D721Med (cell line): ENCODE measurements at regions not wholly inside any gene's neighbourhood (a gene's known extent, or its start where the extent isn't known, plus 50 kb on each side); places are given as distances from the start of the nearest gene placed in this dataset.

Source experiments
- DNase-seq: peaks from one replicate; pipeline ENCODE4 v3.0.0; 2011; ENCODE audit warnings: low spot score; ENCODE audit not compliant: insufficient read length
- FAIRE-seq: peaks from 2 replicates; lab custom pipeline; 2011; peaks lifted over from hg19 to GRCh38; lab: Jason Lieb, UNC
- CTCF ChIP-seq: IDR thresholded peaks from 2 replicates; pipeline ENCODE4 v1.5.1; 2012; ENCODE audit warnings: mild to moderate bottlenecking, control low read depth; ENCODE audit not compliant: insufficient read depth; ENCODE audit errors: missing control alignments

- DNase-seq, result no peak
- TF ChIP-seq CTCF, result no peak
- peak; percentile 21 for FAIRE-seq
Observed at GRCh38 chr1:56376188-56376984, 203.0 kb downstream of the PLPP3 start.

DNA sequence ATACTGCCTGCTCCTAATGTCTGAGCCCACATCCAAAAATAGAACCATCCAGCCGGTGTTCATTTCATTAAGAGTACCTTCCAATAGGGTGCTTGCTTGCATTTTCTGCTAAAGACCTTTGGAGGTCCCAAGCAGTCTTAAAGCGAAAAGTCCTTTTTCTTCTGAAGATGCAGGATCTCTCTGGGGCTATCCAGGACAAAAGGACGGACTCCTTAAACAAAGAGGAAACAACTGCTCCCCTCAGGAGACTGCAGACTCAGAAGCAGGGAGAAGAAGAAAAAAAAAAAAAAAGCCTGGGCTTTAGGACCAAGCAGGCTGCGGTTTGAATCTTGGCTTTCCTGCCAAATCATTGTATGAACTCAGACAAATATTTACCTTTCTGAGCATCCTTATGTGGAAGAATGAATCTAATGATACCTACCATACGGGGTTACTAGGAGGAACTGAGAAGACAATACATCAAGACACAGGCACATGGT, 204.0 kb downstream of the PLPP3 start:
- FAIRE-seq (no peak), DNase-seq (no peak)
- TF ChIP-seq CTCF, result no peak

GRCh38 chr1:56374026-56374974, 205.1 kb downstream of the PLPP3 start:
- TF ChIP-seq CTCF, result no peak
- DNase-seq (no peak), FAIRE-seq (no peak)

- no peak for TF ChIP-seq CTCF
- FAIRE-seq, result no peak
- no peak for DNase-seq
Observed at GRCh38 chr1:56370513-56370912, 208.8 kb downstream of the PLPP3 start.

DNA sequence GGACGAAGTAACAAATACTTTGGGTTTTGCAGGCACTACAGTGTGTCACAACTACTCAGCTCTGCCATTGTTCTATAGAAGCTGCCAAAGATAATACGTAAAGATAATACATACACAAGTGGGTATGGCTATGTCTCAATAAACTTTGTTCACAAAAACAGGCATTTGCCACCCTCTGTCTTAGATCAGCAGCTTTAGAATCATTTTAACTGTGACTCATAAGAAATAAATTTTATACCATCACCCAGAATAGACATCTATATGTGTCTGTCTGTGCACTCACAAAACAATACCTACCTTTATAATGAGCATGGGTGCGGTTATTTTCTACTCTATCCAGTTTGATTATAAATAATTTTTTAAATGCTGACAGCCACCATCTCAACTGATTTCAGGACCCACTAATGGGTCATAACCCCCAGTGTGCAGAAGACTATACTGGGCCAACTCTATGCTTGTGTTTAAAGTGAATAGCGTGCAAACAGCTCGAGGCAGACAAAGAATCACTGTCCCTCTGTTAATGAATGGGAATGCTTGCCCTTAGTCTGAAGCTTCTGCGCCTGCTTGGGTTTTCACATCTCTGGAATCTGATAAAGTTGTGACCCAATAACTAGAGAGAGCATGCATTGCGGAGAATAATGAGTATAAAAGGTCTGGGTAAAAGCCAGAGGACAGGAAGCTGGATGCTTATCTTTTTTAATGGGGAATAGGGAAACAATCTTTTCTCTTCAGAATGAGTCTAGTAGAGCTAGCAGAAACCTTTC, 216.2 kb downstream of the PLPP3 start:
- no peak for DNase-seq
- no peak for FAIRE-seq
- no peak for TF ChIP-seq CTCF

DNA sequence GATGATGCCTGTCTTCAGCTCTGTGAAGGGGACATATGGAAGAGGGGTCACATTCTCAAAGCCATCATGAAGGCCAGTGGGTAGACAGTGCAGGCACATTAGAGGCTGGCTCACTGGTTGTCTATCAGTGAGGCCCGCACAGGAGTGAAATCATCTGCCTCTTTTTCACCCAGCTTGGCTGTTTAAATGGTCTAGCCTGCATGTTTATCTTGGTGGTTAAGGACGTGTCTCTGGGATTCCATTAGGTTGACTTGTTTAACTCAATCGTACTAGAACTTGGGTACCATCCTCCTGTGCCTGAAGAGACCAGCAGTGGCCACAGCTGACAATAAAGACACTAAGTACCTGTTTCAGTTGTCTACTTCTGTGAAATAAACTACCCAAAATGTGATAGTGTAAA, 219.3 kb downstream of the PLPP3 start:
- TF ChIP-seq CTCF, result no peak
- DNase-seq (no peak), FAIRE-seq (no peak)
